IPS-20b (cell line): ENCODE measurements at regions not wholly inside any gene's neighbourhood (a gene's known extent, or its start where the extent isn't known, plus 50 kb on each side); places are given as distances from the start of the nearest gene placed in this dataset.

Experiments
- H3K27ac ChIP-seq: one replicate; pipeline ENCODE4 v1.5.1; 2013; ENCODE audit warnings: low read length
- H3K27me3 ChIP-seq: 2 replicates; pipeline ENCODE4 v1.6.1; 2013; ENCODE audit warnings: mild to moderate bottlenecking, low read length, inconsistent platforms; ENCODE audit not compliant: insufficient read depth
- H3K36me3 ChIP-seq: 2 replicates; pipeline ENCODE4 v1.6.1; 2013; ENCODE audit warnings: low read depth, mild to moderate bottlenecking, inconsistent platforms, low read length, moderate library complexity; ENCODE audit not compliant: insufficient read depth
- H3K4me1 ChIP-seq: 2 replicates; pipeline ENCODE4 v1.6.1; 2013; ENCODE audit warnings: mild to moderate bottlenecking, control low read depth, inconsistent platforms, low read length, moderate library complexity; ENCODE audit not compliant: insufficient read depth
- H3K4me3 ChIP-seq: 2 replicates; pipeline ENCODE4 v1.5.1; 2013; ENCODE audit warnings: mild to moderate bottlenecking, low read length, inconsistent platforms
- H3K9ac ChIP-seq: 2 replicates; pipeline ENCODE4 v1.6.1; 2013; ENCODE audit warnings: low read depth, mild to moderate bottlenecking, inconsistent platforms, low read length, moderate library complexity
- H3K9me3 ChIP-seq: 2 replicates; pipeline ENCODE4 v1.6.1; 2013; ENCODE audit warnings: mild to moderate bottlenecking, low read depth, low read length, inconsistent platforms; ENCODE audit not compliant: insufficient read depth

DNA sequence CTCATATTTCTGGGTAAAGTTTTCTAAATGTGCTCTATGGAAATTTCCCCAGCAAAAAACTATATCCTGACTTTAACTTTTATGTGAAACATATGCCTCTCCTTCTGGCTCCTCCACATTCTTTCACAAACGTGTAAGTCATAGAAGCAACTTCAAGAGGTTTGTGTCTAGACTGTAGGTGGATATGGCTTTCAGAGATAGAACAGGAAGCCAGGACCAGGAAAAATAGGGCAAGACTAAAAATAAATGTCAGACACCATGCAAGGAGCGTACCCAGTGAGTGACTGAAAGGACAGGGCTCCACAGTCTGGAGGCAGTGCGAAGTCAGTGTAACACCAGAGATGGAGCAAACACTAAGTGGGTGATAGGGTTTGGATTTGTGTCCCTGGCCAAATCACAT is 240.7 kb downstream of the COX7C start:
- H3K27ac ChIP-seq: no peak overlapping the region

DNA sequence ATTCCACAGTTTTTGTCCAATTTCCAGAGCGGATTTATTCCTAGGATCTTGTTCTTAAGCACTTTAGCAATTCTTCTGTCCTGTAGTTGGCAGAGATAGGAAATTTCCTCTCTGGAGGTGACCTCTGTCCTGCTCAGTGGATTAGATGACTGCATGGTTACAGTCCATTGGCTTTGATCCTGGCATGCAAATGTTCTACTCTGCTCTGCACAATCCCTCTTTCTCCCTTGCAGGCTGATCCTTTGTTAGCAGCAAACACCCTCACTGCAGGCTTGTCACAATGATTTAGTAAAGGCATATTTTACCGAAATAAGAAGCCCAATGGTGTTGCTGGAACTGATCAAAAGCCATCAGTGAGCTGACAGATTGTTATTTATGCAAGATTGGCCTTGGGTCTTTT is 243.8 kb downstream of the COX7C start:
- Histone ChIP-seq H3K36me3 (no peaks in the 10 kb centered on the region), H3K9me3 (no peaks in the 10 kb centered on the region), H3K9ac (no peak overlapping the region), H3K27me3 (no peaks in the 10 kb centered on the region), H3K27ac (no peak overlapping the region), H3K4me3 (no peak overlapping the region), H3K4me1 (no peaks in the 10 kb centered on the region)

More for the DNA sequence above, 240.7 kb downstream of the COX7C start:
- Histone ChIP-seq H3K9me3 (no peaks in the 10 kb centered on the region), H3K36me3 (no peaks in the 10 kb centered on the region), H3K4me1 (no peaks in the 10 kb centered on the region), H3K4me3 (no peak overlapping the region), H3K9ac (no peak overlapping the region), H3K27me3 (no peaks in the 10 kb centered on the region)

DNA sequence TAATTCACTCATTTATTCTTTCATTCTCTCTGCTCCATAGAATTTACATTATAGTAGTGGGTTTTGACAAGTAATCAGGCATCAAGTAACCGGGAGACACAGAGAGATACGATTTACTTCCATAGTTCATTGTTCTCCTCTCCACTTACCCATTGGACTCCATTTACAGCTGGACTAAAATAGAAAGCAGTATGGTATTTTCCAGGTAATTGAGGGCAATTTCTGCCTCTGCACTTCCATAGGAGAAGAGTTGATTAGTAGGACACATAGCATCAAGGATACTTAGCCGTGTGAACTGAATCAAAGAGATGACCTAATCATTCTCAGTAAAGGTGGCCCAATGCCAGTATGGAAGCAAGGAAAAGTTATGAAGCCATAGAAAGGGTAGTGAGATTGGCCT is 244.4 kb downstream of the COX7C start:
- H3K9me3 ChIP-seq: no peaks in the 10 kb centered on the region
- H3K27ac ChIP-seq: no peak overlapping the region
- no peaks in the 10 kb centered on the region for H3K36me3 ChIP-seq
- no peaks in the 10 kb centered on the region for H3K4me1 ChIP-seq
- H3K27me3 ChIP-seq: no peaks in the 10 kb centered on the region
- no peak overlapping the region for H3K4me3 ChIP-seq
- H3K9ac ChIP-seq: no peak overlapping the region

DNA sequence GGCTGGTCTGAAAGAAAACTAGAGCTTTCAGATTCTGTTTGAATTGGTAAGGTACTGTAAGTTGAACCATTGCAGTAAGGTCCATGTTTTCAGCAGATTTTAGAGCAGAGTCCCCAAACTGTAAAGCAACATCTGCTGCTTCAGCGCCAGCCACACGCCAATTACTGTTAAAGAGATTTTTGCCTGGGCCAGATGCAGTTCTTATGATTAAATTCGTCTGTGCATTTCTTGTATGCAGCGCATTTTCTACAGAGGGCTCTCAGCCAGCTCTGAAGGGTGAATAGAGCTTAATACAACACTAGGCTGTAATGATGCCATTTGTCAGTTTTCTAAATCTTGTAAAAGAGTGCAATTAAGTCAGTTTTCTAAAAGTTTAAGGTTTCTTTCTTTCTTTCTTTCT is 246.3 kb downstream of the COX7C start:
- no peak overlapping the region for H3K9ac ChIP-seq
- H3K4me1 ChIP-seq: no peaks in the 10 kb centered on the region; the same call in 1 of the 2 replicates
- H3K36me3 ChIP-seq: no peaks in the 10 kb centered on the region
- H3K9me3 ChIP-seq: no peaks in the 10 kb centered on the region
- H3K4me3 ChIP-seq: no peak overlapping the region
- no peaks in the 10 kb centered on the region for H3K27me3 ChIP-seq
- no peak overlapping the region for H3K27ac ChIP-seq

DNA sequence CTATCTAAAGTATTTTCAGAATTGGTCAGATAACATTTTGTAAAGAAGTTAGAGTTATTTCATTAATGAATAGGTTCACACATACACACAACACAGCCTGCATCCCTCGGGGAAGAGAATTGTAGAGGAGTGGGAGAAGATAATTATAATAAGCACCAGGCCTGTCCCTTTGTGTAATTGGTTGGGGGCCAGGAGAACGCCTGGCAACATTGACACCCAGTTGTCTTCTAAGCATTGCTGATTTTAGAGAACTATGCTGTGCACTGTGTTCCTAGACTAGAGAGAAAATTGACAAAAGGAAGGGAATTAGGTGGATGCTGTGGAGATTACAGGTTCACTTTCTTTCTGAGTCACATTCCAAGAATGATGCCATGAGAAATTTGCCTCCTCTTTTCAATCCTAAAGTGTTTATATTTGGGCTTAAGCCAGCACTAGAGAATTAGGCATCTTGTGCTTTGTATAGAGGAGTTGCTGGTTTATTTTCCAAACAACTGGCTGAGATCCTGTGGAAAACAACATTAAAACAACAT is 247.6 kb downstream of the COX7C start:
- Histone ChIP-seq H3K9me3 (no peaks in the 10 kb centered on the region), H3K9ac (no peak overlapping the region), H3K27ac (no peak overlapping the region), H3K4me3 (no peak overlapping the region), H3K27me3 (no peaks in the 10 kb centered on the region), H3K36me3 (no peaks in the 10 kb centered on the region), H3K4me1 (no peaks in the 10 kb centered on the region; the same call in 1 of the 2 replicates)

DNA sequence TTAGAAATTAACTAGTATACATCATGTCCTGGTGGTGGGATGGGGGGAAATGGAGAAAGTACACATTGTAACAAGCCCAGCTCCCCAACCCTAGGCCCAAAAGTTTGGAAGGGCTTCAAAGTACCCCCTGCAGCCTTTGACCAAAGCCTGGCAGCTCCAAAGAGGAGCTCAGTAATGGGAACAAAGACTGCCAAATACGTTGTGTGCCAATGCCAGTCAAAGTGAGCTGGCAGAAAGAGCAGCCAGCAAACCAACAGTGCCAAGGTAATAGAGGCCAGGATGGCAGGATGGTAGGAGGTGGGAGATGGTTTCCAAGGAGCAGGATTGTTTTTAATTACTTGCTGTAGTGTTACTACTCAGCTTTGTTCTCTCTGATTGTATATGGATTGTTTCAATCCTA is 248.3 kb downstream of the COX7C start:
- Histone ChIP-seq H3K9ac (no peak overlapping the region), H3K9me3 (no peaks in the 10 kb centered on the region), H3K36me3 (no peaks in the 10 kb centered on the region), H3K27ac (no peak overlapping the region), H3K4me3 (no peak overlapping the region), H3K27me3 (no peaks in the 10 kb centered on the region), H3K4me1 (peaks cover 2% of the 10 kb centered on the region; the same call in 1 of the 2 replicates)

DNA sequence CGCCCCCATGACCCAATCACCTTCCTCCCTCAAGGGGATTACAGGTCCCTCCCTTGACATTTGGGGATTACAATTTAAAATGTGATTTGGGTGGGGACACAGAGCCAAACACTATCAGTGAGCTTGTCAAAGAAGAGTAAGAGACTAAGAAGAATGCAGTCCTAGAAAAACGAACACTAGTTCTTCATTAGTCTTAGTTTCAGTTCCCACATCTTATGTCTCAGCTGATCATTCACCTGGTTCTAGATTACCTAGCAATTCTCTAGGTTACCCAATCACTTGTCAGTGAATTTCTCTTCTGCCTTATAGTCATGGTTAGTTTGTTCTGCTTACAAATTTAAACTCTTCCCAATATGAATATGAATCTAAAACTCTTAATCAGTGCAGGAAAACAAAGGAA is 251.5 kb downstream of the COX7C start:
- Histone ChIP-seq H3K27me3 (no peaks in the 10 kb centered on the region), H3K9me3 (no peaks in the 10 kb centered on the region), H3K36me3 (no peaks in the 10 kb centered on the region), H3K9ac (no peak overlapping the region), H3K4me3 (no peak overlapping the region), H3K4me1 (peaks cover 5% of the 10 kb centered on the region; the same call in 1 of the 2 replicates), H3K27ac (no peak overlapping the region)

DNA sequence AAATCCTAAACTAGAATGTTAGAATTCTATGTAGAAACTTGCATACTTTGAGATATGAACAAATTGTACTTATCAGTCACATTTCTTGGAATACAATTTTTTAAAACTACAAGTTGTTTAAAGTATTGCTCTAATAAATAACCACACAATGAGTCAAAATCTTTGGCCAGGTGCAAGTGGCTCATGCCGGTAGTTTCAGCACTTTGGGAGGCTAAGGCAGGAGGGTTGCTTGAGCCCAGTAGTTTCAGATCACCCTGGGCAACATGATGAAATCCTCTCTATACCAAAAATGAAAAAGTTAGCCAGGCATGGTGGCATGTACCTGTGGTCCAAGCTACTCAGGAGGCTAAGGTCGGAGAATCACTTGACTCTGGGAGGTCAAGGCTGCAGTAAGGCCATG is 257.8 kb downstream of the COX7C start:
- no peaks in the 10 kb centered on the region for H3K9me3 ChIP-seq
- H3K36me3 ChIP-seq: no peaks in the 10 kb centered on the region
- H3K4me1 ChIP-seq: peaks cover 14% of the 10 kb centered on the region; the same call in 1 of the 2 replicates
- H3K9ac ChIP-seq: no peak overlapping the region
- H3K4me3 ChIP-seq: no peak overlapping the region
- H3K27ac ChIP-seq: no peak overlapping the region
- H3K27me3 ChIP-seq: no peaks in the 10 kb centered on the region

DNA sequence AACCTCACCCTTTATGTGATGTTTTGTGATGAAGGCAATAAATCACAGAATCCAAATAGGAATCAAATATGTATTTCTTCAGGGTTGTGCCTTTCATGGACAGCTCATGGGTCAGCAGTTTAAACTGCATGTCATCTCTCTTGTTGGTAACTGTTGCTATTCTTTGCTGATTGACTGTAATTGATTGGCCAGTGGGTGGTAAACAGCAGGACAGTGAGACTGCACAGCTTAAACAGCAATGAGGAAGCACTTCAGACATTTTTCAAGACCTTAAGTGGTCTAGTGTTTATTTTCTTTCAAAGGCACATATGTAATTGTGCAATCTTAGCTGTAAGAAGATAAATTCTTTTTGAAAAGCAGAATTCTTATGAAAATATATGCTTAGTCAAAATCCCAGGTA is 260.5 kb downstream of the COX7C start:
- Histone ChIP-seq H3K9ac (no peak overlapping the region), H3K27me3 (no peaks in the 10 kb centered on the region), H3K27ac (no peak overlapping the region), H3K4me3 (no peak overlapping the region), H3K36me3 (no peaks in the 10 kb centered on the region), H3K9me3 (no peaks in the 10 kb centered on the region), H3K4me1 (peaks cover 16% of the 10 kb centered on the region; the same call in 1 of the 2 replicates)

DNA sequence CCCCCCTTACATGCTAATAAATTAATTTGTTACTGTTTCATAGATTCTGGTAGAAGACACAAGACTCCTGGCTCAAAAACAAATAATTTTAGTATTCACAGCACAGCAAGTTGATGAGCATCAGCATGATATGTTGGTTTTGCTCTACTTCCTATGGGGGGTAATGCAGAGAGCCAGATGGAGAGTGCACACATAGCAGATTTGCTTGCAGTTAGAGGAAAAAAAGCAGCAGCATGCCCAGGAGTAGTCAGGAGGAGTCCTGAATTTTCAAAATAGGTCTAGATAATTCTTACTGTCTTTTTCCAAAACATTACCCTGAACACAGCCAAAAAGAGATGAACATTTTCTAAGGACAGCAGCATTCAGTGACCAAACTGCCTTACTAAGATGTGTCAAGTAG is 261.3 kb downstream of the COX7C start:
- no peak overlapping the region for H3K9ac ChIP-seq
- peaks cover 16% of the 10 kb centered on the region; the same call in 1 of the 2 replicates for H3K4me1 ChIP-seq
- H3K9me3 ChIP-seq: no peaks in the 10 kb centered on the region
- no peak overlapping the region for H3K4me3 ChIP-seq
- no peaks in the 10 kb centered on the region for H3K27me3 ChIP-seq
- no peaks in the 10 kb centered on the region for H3K36me3 ChIP-seq
- H3K27ac ChIP-seq: no peak overlapping the region

DNA sequence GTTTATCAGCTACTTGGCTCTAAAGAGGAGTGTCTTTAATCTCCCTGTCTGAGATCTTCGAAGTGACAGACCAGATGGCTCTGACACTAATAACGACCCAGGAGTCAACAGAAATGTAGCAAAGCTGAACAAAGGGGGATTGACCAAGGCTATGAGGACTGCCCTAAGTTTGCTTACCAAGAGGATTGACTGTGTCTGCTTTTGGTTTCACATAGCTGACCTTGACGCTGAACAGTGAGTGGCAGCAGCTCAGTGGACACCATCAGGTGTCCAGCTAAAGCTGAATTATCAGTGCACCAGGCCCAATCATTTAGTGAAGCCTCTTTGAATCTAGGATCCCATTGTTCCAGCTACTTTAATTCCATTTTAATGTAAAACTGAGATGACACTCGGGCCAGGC is 262.6 kb downstream of the COX7C start:
- H3K27me3 ChIP-seq: no peaks in the 10 kb centered on the region
- no peak overlapping the region for H3K4me3 ChIP-seq
- H3K9ac ChIP-seq: no peak overlapping the region
- H3K9me3 ChIP-seq: no peaks in the 10 kb centered on the region
- peaks cover 16% of the 10 kb centered on the region; the same call in 1 of the 2 replicates for H3K4me1 ChIP-seq
- no peak overlapping the region for H3K27ac ChIP-seq
- H3K36me3 ChIP-seq: no peaks in the 10 kb centered on the region

DNA sequence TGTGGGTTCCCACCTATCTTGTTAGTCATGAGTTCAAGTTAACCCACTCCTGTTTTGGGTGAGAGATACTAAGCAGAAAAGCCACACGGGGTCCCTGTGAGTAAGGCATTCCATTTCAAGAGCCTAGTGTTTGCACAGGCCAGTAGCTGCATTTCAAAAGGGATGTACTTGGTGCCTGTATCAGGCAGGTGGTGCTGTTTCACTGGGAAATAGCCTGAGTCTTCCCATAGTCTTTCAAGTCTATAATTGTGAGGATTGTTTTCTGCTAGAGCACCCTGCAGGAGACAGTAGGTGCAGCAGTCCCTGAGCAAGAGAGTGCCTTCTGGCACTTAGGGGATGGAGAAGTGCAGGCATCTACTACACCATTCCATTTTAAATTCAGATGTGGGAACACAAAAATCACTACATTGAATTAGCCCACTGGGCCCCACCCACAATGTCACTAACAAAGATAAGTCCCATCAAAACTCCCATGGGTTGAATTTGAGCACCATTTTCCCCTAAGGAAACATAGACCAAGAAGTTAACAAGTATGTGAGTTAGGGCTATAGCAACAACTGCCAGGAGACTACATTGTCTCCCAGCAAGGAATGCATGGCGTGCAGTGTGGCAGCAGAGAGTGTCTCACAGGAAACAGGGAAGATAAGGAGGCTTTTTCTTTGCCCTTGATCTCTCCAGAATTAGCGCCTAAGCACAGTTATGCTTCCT is 263.2 kb downstream of the COX7C start:
- Histone ChIP-seq H3K9ac (no peak overlapping the region), H3K27ac (no peak overlapping the region), H3K4me1 (peaks cover 16% of the 10 kb centered on the region; the same call in 1 of the 2 replicates), H3K4me3 (no peak overlapping the region), H3K36me3 (no peaks in the 10 kb centered on the region), H3K27me3 (no peaks in the 10 kb centered on the region), H3K9me3 (no peaks in the 10 kb centered on the region)
